Activated B cell treated with CpG ODN at 0.5 μM for 24 hours (primary cell): ENCODE measurements at regions not wholly inside any gene's neighbourhood (a gene's known extent, or its start where the extent isn't known, plus 50 kb on each side); places are given as distances from the start of the nearest gene placed in this dataset.

ENCODE experiments used
- ATAC-seq: fragments of 200-7000 bp; cut with Tn5 transposase; one replicate; pipeline ENCODE4 v1.10.0; 2021; ENCODE audit warnings: low read depth, mild to moderate bottlenecking, moderate library complexity
- CTCF ChIA-PET: fragments of 350-600 bp; sonication (Branson Sonifier 250); formaldehyde crosslinking; loops from one replicate; lab custom pipeline; 2021; ENCODE audit warnings: antibody characterized with exemption; lab: Charles Lee
- POLR2A ChIA-PET: fragments of 350-600 bp; sonication (Branson Sonifier 250); formaldehyde crosslinking; loops from one replicate; lab custom pipeline; 2021; ENCODE audit warnings: antibody characterized with exemption; lab: Charles Lee
- DNase-seq: peaks from one replicate; pipeline ENCODE4 v3.0.0; 2022
- H3K27ac Mint-ChIP-seq: one replicate; pipeline ENCODE4 v1.8.0; 2020; ENCODE audit warnings: mixed read lengths
- H3K27me3 Mint-ChIP-seq: one replicate; pipeline ENCODE4 v1.8.0; 2021; ENCODE audit warnings: mixed read lengths
- H3K36me3 Mint-ChIP-seq: one replicate; pipeline ENCODE4 v1.8.0; 2021; ENCODE audit warnings: low read depth, mixed read lengths
- H3K4me1 Mint-ChIP-seq: one replicate; pipeline ENCODE4 v1.8.0; 2021; ENCODE audit warnings: mixed read lengths
- H3K4me3 Mint-ChIP-seq: one replicate; pipeline ENCODE4 v1.8.0; 2020; ENCODE audit warnings: mild to moderate bottlenecking, mixed read lengths
- H3K9me3 Mint-ChIP-seq: one replicate; pipeline ENCODE4 v1.8.0; 2020; ENCODE audit warnings: mixed read lengths
- CTCF ChIP-seq: fragments of 200-600 bp; IDR thresholded peaks from one replicate; pipeline ENCODE4 v1.8.0; 2022; ENCODE audit warnings: antibody characterized with exemption, mild to moderate bottlenecking
- intact Hi-C: fragments of 100-400 bp; cut with micrococcal nuclease; formaldehyde crosslinking; loops from one replicate; pipeline ENCODE4 v1.15.1; 2024

GRCh38 chr3:148266341-148266740, 431.4 kb upstream of the AGTR1 start:
- Mint-ChIP-seq H3K36me3 (no peaks in the 10 kb centered on the region), H3K4me1 (no peaks in the 10 kb centered on the region), H3K9me3 (no peaks in the 10 kb centered on the region), H3K27ac (no peak overlapping the region), H3K27me3 (no peaks in the 10 kb centered on the region), H3K4me3 (no peak overlapping the region)
- TF ChIP-seq CTCF, result no peak
- DNase-seq (no peak), ATAC-seq (no peak)
- ChIA-PET POLR2A (no interaction called here), CTCF (no interaction called here)
- intact Hi-C loops, result no loop called here

DNA sequence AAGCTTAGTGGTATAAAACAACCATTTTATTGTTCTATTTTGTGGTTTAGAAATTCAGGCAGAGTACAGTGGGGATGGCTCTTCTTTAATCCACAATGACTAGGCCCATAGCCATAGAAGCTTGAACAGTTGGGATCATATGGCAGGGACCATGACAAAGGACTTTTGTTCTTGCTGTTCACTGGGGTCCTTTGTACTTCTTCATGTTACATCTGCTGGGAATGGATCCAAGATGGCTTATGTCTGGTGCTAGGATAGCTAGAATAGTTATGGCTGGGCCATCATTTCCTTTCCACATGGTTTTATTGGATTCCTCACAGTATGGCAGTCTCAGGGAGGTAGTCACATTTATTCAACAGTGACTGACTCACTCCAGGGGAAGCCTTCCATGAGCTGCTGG, 427.9 kb upstream of the AGTR1 start:
- ATAC-seq, result no peak
- ChIA-PET POLR2A (no interaction called here), CTCF (no interaction called here)
- no peak for TF ChIP-seq CTCF
- Mint-ChIP-seq H3K27ac (no peak overlapping the region), H3K27me3 (no peaks in the 10 kb centered on the region), H3K4me3 (no peak overlapping the region), H3K4me1 (no peaks in the 10 kb centered on the region), H3K9me3 (no peaks in the 10 kb centered on the region), H3K36me3 (no peaks in the 10 kb centered on the region)
- intact Hi-C loops, result no loop called here
- DNase-seq, result no peak

DNA sequence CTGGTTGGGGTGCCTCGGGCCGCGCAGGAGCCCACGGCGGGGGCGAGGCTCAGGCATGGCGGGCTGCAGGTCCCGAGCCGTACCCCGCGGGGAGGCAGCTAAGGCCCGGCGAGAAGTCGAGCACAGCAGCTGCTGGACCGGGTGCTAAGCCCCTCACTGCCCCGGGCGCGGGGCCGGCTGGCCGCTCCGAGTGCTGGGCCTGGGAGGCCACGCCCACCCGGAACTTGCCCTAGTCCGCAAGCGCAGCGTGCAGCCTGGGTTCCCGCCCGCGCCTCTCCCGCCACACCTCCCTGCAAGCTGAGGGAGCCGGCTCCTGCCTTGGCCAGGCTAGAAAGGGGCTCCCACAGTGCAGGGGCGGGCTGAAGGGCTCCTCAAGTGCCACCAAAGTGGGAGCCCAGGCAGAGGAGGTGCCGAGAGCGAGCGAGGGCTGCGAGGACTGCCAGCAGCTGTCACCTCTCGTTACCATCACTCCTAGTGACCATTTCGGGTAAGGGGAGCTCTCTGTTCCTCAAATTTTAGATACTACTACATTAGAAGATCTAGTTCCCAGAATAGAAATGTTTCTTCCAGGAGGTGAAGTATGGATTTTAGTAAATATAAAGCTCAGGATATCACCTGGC, 417.0 kb upstream of the AGTR1 start:
- ATAC-seq (no peak), DNase-seq (no peak)
- TF ChIP-seq CTCF, result no peak
- no peaks in the 10 kb centered on the region for H3K4me1 Mint-ChIP-seq
- peaks cover 3% of the 10 kb centered on the region for H3K9me3 Mint-ChIP-seq
- ChIA-PET POLR2A (no interaction called here), CTCF (no interaction called here)
- intact Hi-C loops, result no loop called here
- no peak overlapping the region for H3K27ac Mint-ChIP-seq
- H3K27me3 Mint-ChIP-seq, result no peaks in the 10 kb centered on the region
- H3K4me3 Mint-ChIP-seq, result no peak overlapping the region
- no peaks in the 10 kb centered on the region for H3K36me3 Mint-ChIP-seq

GRCh38 chr3:148289159-148289558, 408.5 kb upstream of the AGTR1 start:
- no peak for TF ChIP-seq CTCF
- ChIA-PET POLR2A (no interaction called here), CTCF (no interaction called here)
- no peak overlapping the region for H3K4me3 Mint-ChIP-seq
- H3K27me3 Mint-ChIP-seq, result no peaks in the 10 kb centered on the region
- H3K27ac Mint-ChIP-seq, result no peak overlapping the region
- no peaks in the 10 kb centered on the region for H3K36me3 Mint-ChIP-seq
- H3K4me1 Mint-ChIP-seq, result no peaks in the 10 kb centered on the region
- H3K9me3 Mint-ChIP-seq, result peaks cover 1% of the 10 kb centered on the region
- ATAC-seq (no peak), DNase-seq (no peak)
- intact Hi-C loops, result no loop called here

DNA sequence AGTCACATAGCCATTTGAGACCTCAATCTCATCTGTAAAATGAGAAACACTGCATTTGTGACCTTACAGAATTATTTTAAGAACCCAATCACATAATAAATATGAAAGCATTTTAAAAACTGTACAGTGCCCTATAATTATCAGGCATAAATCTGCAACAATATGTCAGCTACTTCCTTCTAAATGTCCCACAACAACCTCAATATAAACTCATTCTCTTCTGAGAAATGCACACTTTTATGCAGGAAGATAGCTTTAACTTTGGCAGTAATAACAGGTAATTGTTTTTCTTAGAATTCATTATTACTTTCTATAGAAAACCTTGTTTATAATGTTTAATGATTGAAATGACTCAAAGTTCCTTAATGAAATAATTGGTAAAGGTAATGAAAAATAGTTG, 400.7 kb upstream of the AGTR1 start:
- no peaks in the 10 kb centered on the region for H3K27me3 Mint-ChIP-seq
- DNase-seq, result no peak
- H3K4me1 Mint-ChIP-seq, result peaks cover 6% of the 10 kb centered on the region
- no peaks in the 10 kb centered on the region for H3K36me3 Mint-ChIP-seq
- no peaks in the 10 kb centered on the region for H3K9me3 Mint-ChIP-seq
- intact Hi-C loops, result no loop called here
- TF ChIP-seq CTCF, result no peak
- CTCF ChIA-PET, result no interaction called here
- no peak overlapping the region for H3K27ac Mint-ChIP-seq
- POLR2A ChIA-PET, result no interaction called here
- no peak overlapping the region for H3K4me3 Mint-ChIP-seq
- no peak for ATAC-seq
